ENCODE measurements at regions not wholly inside any gene's neighbourhood (a gene's known extent, or its start where the extent isn't known, plus 50 kb on each side); places are given as distances from the start of the nearest gene placed in this dataset.

GRCh38 chr10:47239211-47239610 lies 60.8 kb upstream of the GDF10 start:
- TF ChIP-seq CTCF (IDR thresholded peaks at IDR 0.05) (no peak), POLR2A (IDR thresholded peaks at IDR 0.05) (no peak)

All from lower leg skin (tissue), 3 donors.